ENCODE measurements at regions not wholly inside any gene's neighbourhood (a gene's known extent, or its start where the extent isn't known, plus 50 kb on each side); places are given as distances from the start of the nearest gene placed in this dataset.

DNA sequence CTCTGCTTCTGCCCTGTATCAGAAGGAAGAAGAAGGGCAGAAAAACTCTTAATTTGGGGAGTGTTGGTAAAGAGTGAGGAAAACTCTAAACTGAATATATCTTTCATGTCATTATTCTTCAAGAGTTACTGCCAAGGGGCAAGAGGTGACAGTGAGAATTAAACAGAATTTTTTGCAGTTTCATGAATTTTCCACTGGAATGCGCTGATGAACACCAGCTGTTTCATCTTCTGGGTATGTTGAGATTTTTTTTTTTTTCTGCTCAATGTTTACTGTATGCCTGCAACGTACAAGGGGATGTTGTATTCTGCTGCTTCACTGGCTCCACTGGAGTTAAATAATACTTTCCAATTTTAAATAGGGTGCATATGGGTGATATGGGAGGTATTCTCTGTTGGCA, 117.8 kb downstream of the FAM76B start:
- no peaks in the 10 kb centered on the region for H3K36me3 ChIP-seq (replicated peaks in 1 of 2; ENCODE audit: control insufficient read depth in 1 of 2, insufficient read depth in 2 of 2, low read length in 1 of 2)
- no peak overlapping the region for H3K4me3 ChIP-seq (ENCODE audit: low read depth in 2 of 2, low read length in 1 of 2)
- H3K27ac ChIP-seq (ENCODE audit: low read depth in 2 of 2, low read length in 1 of 2): no peak overlapping the region
- H3K9ac ChIP-seq: no peak overlapping the region
- no peaks in the 10 kb centered on the region for H3K9me3 ChIP-seq
- DNase-seq: no peak
- H4K20me1 ChIP-seq (ENCODE audit: insufficient read depth): no peaks in the 10 kb centered on the region
- 26% methylated on average over 2 of the region's 2 CpGs for WGBS (ENCODE audit: low lambda C conversion rate)
- no peaks in the 10 kb centered on the region for H3F3A ChIP-seq (replicated peaks; ENCODE audit: insufficient read depth)
- CTCF ChIA-PET: interaction anchor here (1.2 to 1.9 kb wide), 2 partner anchors 33 kb away, joined by 3 to 5 read pairs; no protein-coding TSS in a partner anchor
- no peaks in the 10 kb centered on the region for H3K9me2 ChIP-seq
- 0 out of 2 replicates have a peak, but pooled peaks cover 4% of the 10 kb centered on the region for H3K27me3 ChIP-seq (ENCODE audit: insufficient read depth)
- no peaks in the 10 kb centered on the region for H3K4me1 ChIP-seq (ENCODE audit: control insufficient read depth in 1 of 2, insufficient read depth in 2 of 2, low read depth in 1 of 2, low read length in 1 of 2)
- TF ChIP-seq FOXJ3 (CRISPR knock-in tag; IDR thresholded peaks at IDR 0.05) (no peak), RFX5 (IDR thresholded peaks at IDR 0.05; ENCODE audit: low read length) (no peak), FOXM1 (IDR thresholded peaks at IDR 0.05; ENCODE audit: low read depth) (no peak), MXI1 (IDR thresholded peaks at IDR 0.05; ENCODE audit: low read depth, low read length) (no peak), GATA2 (CRISPR knock-in tag; IDR thresholded peaks at IDR 0.05) (no peak), EP300 (IDR thresholded peaks at IDR 0.05; ENCODE audit: borderline replicate concordance in 1 of 2, low read depth in 1 of 2, low read length in 1 of 2) (no peak), TAF1 (IDR thresholded peaks at IDR 0.05; ENCODE audit: borderline replicate concordance, low read depth, low read length) (no peak), CHD2 (IDR thresholded peaks at IDR 0.05; ENCODE audit: low read length, partially characterized antibody) (no peak), NFIC (IDR thresholded peaks at IDR 0.05; ENCODE audit: borderline replicate concordance) (no peak), GABPA (IDR thresholded peaks at IDR 0.05; ENCODE audit: low read depth) (no peak), MEF2A (IDR thresholded peaks at IDR 0.05; ENCODE audit: borderline replicate concordance, low read depth) (no peak), ELF1 (IDR thresholded peaks at IDR 0.05) (no peak), YY1 (IDR thresholded peaks at IDR 0.05; ENCODE audit: low read depth) (no peak), SMC3 (IDR thresholded peaks at IDR 0.05; ENCODE audit: low read depth, low read length) (no peak), NRF1 (IDR thresholded peaks at IDR 0.05; ENCODE audit: low read depth, low read length) (no peak), POLR2AphosphoS5 (IDR thresholded peaks at IDR 0.05; ENCODE audit: low read depth, low read length) (no peak), FOSL2 (IDR thresholded peaks at IDR 0.05; ENCODE audit: borderline replicate concordance, low read depth) (no peak), TCF12 (IDR thresholded peaks at IDR 0.05) (no peak)
- TF ChIP-seq, protein P1, sequence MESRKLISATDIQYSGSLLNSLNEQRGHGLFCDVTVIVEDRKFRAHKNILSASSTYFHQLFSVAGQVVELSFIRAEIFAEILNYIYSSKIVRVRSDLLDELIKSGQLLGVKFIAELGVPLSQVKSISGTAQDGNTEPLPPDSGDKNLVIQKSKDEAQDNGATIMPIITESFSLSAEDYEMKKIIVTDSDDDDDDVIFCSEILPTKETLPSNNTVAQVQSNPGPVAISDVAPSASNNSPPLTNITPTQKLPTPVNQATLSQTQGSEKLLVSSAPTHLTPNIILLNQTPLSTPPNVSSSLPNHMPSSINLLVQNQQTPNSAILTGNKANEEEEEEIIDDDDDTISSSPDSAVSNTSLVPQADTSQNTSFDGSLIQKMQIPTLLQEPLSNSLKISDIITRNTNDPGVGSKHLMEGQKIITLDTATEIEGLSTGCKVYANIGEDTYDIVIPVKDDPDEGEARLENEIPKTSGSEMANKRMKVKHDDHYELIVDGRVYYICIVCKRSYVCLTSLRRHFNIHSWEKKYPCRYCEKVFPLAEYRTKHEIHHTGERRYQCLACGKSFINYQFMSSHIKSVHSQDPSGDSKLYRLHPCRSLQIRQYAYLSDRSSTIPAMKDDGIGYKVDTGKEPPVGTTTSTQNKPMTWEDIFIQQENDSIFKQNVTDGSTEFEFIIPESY (IDR thresholded peaks at IDR 0.05; ENCODE audit: borderline replicate concordance, low read depth): no peak
- TF ChIP-seq, protein P2, sequence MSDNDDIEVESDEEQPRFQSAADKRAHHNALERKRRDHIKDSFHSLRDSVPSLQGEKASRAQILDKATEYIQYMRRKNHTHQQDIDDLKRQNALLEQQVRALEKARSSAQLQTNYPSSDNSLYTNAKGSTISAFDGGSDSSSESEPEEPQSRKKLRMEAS (IDR thresholded peaks at IDR 0.05; ENCODE audit: low read depth): no peak
- H3K79me2 ChIP-seq (ENCODE audit: insufficient read depth): no peaks in the 10 kb centered on the region
- POLR2A ChIA-PET: no interaction called here
- H3K4me2 ChIP-seq: no peak overlapping the region
- H2AFZ ChIP-seq (ENCODE audit: low read depth): no peak overlapping the region

DNA sequence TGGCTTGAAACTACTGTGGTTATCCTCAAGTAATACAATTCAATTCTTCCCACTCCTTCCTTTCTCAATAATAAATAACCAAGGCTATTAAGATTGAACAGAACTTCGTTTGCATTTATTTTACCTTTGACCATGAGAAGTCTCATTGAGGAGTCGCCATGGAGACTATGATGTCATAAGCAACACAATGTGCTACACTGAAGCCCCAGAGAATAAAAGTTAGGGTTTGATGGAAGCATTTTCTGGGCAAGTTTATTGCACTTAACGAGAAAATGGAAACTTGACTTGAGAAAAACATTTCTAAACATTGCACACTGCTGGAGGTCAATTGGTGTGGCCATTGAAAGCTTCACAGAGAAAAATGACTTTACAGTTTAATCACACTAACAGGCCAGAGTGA, 121.5 kb downstream of the FAM76B start:
- Histone ChIP-seq H3K79me2 (ENCODE audit: insufficient read depth) (no peaks in the 10 kb centered on the region), H3K36me3 (replicated peaks in 1 of 2; ENCODE audit: control insufficient read depth in 1 of 2, insufficient read depth in 2 of 2, low read length in 1 of 2) (no peaks in the 10 kb centered on the region), H3F3A (replicated peaks; ENCODE audit: insufficient read depth) (no peaks in the 10 kb centered on the region), H3K27me3 (ENCODE audit: insufficient read depth) (no peaks in the 10 kb centered on the region), H3K9me2 (no peaks in the 10 kb centered on the region), H3K9ac (no peak overlapping the region), H3K4me1 (ENCODE audit: control insufficient read depth in 1 of 2, insufficient read depth in 2 of 2, low read depth in 1 of 2, low read length in 1 of 2) (no peaks in the 10 kb centered on the region), H3K9me3 (no peaks in the 10 kb centered on the region), H3K27ac (ENCODE audit: low read depth in 2 of 2, low read length in 1 of 2) (no peak overlapping the region), H2AFZ (ENCODE audit: low read depth) (no peak overlapping the region), H4K20me1 (ENCODE audit: insufficient read depth) (no peaks in the 10 kb centered on the region), H3K4me2 (no peak overlapping the region), H3K4me3 (ENCODE audit: low read depth in 2 of 2, low read length in 1 of 2) (no peak overlapping the region)
- WGBS (ENCODE audit: low lambda C conversion rate): 12% methylated on average over 3 of the region's 3 CpGs
- CTCF ChIA-PET: no interaction called here
- POLR2A ChIA-PET: no interaction called here
- no peak for DNase-seq
- TF ChIP-seq RCOR1 (IDR thresholded peaks at IDR 0.05; ENCODE audit: low read length) (no peak), FOXJ3 (CRISPR knock-in tag; IDR thresholded peaks at IDR 0.05) (no peak), NFIC (IDR thresholded peaks at IDR 0.05; ENCODE audit: borderline replicate concordance) (no peak), POLR2AphosphoS5 (IDR thresholded peaks at IDR 0.05; ENCODE audit: low read depth, low read length) (no peak), FOXM1 (IDR thresholded peaks at IDR 0.05; ENCODE audit: low read depth) (no peak), GATA2 (CRISPR knock-in tag; IDR thresholded peaks at IDR 0.05) (no peak), NRF1 (IDR thresholded peaks at IDR 0.05; ENCODE audit: low read depth, low read length) (no peak), MXI1 (IDR thresholded peaks at IDR 0.05; ENCODE audit: low read depth, low read length) (no peak), TEAD4 (IDR thresholded peaks at IDR 0.05; ENCODE audit: borderline replicate concordance, insufficient read depth) (no peak), JUND (IDR thresholded peaks at IDR 0.05) (no peak), CHD2 (IDR thresholded peaks at IDR 0.05; ENCODE audit: low read length, partially characterized antibody) (no peak), RAD21 (IDR thresholded peaks at IDR 0.05; ENCODE audit: low read length) (no peak), EP300 (IDR thresholded peaks at IDR 0.05; ENCODE audit: borderline replicate concordance in 1 of 2, low read depth in 1 of 2, low read length in 1 of 2) (no peak)
- TF ChIP-seq, protein P3, sequence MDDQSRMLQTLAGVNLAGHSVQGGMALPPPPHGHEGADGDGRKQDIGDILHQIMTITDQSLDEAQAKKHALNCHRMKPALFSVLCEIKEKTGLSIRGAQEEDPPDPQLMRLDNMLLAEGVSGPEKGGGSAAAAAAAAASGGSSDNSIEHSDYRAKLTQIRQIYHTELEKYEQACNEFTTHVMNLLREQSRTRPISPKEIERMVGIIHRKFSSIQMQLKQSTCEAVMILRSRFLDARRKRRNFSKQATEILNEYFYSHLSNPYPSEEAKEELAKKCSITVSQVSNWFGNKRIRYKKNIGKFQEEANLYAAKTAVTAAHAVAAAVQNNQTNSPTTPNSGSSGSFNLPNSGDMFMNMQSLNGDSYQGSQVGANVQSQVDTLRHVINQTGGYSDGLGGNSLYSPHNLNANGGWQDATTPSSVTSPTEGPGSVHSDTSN (IDR thresholded peaks at IDR 0.05): no peak
- TF ChIP-seq, protein P1 (IDR thresholded peaks at IDR 0.05; ENCODE audit: borderline replicate concordance, low read depth): no peak
- TF ChIP-seq, protein P2 (IDR thresholded peaks at IDR 0.05; ENCODE audit: low read depth): no peak
